OCI-LY7 (cell line): ENCODE measurements at regions not wholly inside any gene's neighbourhood (a gene's known extent, or its start where the extent isn't known, plus 50 kb on each side); places are given as distances from the start of the nearest gene placed in this dataset.

Experiments
- CTCF ChIP-seq: fragments of 200-600 bp; sonication (generic); conservative IDR thresholded peaks from 2 replicates; pipeline ENCODE4 v1.5.1; 2014; ENCODE audit warnings: mild to moderate bottlenecking, antibody characterized with exemption, low read length, moderate library complexity, mixed read lengths
- EZH2phosphoT487 ChIP-seq: fragments of 200-600 bp; sonication (generic); IDR thresholded peaks from 2 replicates; pipeline ENCODE4 v1.6.1; 2018; ENCODE audit warnings: low read depth, borderline replicate concordance, mild to moderate bottlenecking, mixed run types, antibody characterized with exemption, low read length, moderate library complexity, mixed read lengths

GRCh38 chrY:13554949-13555348 lies 75.1 kb upstream of the UTY start:
- TF ChIP-seq CTCF (no peak), EZH2phosphoT487 (no peak)
